ENCODE measurements at regions not wholly inside any gene's neighbourhood (a gene's known extent, or its start where the extent isn't known, plus 50 kb on each side); places are given as distances from the start of the nearest gene placed in this dataset.

GRCh38 chr9:13597427-13597826 lies 317.9 kb upstream of the MPDZ start:
- DNase-seq (ENCODE audit: low read depth), result no peak

GRCh38 chr9:13597004-13597403 lies 317.5 kb upstream of the MPDZ start:
- no peak for DNase-seq (ENCODE audit: low read depth)

GRCh38 chr9:13596383-13596970 lies 317.0 kb upstream of the MPDZ start:
- no peak for DNase-seq (ENCODE audit: low read depth)

- DNase-seq (ENCODE audit: low read depth), result no peak
Measured at GRCh38 chr9:13590996-13591395, 311.5 kb upstream of the MPDZ start.

- DNase-seq (ENCODE audit: low read depth), result no peak
Measured at GRCh38 chr9:13589034-13589737, 309.7 kb upstream of the MPDZ start.

- no peak for DNase-seq (ENCODE audit: low read depth)
Measured at GRCh38 chr9:13588151-13589033, 308.9 kb upstream of the MPDZ start.

- DNase-seq (ENCODE audit: low read depth), result no peak
Measured at GRCh38 chr9:13587571-13587970, 308.1 kb upstream of the MPDZ start.

GRCh38 chr9:13586587-13587374 lies 307.3 kb upstream of the MPDZ start:
- DNase-seq (ENCODE audit: low read depth), result no peak

- no peak for DNase-seq (ENCODE audit: low read depth)
Measured at GRCh38 chr9:13580760-13581159, 301.3 kb upstream of the MPDZ start.

GRCh38 chr9:13580131-13580530 lies 300.6 kb upstream of the MPDZ start:
- no peak for DNase-seq (ENCODE audit: low read depth)

GRCh38 chr9:13576101-13576500 lies 296.6 kb upstream of the MPDZ start:
- no peak for DNase-seq (ENCODE audit: low read depth)

- no peak for DNase-seq (ENCODE audit: low read depth)
Measured at GRCh38 chr9:13575558-13575957, 296.1 kb upstream of the MPDZ start.

- peak; percentile 46 for DNase-seq (ENCODE audit: low read depth)
Measured at GRCh38 chr9:13570068-13570974, 290.8 kb upstream of the MPDZ start.

GRCh38 chr9:13569602-13570067 lies 290.1 kb upstream of the MPDZ start:
- no peak for DNase-seq (ENCODE audit: low read depth)

- no peak for DNase-seq (ENCODE audit: low read depth)
Measured at GRCh38 chr9:13568841-13569601, 289.5 kb upstream of the MPDZ start.

GRCh38 chr9:13568405-13568804 lies 288.9 kb upstream of the MPDZ start:
- no peak for DNase-seq (ENCODE audit: low read depth)

- peak; percentile 60 for DNase-seq (ENCODE audit: low read depth)
Measured at GRCh38 chr9:13567833-13568232, 288.3 kb upstream of the MPDZ start.

GRCh38 chr9:13557746-13558145 lies 278.3 kb upstream of the MPDZ start:
- DNase-seq (ENCODE audit: low read depth), result no peak

- DNase-seq (ENCODE audit: low read depth), result no peak
Measured at GRCh38 chr9:13556656-13557055, 277.2 kb upstream of the MPDZ start.

GRCh38 chr9:13555989-13556500 lies 276.6 kb upstream of the MPDZ start:
- DNase-seq (ENCODE audit: low read depth), result no peak
